GM18907 (cell line): ENCODE measurements at regions not wholly inside any gene's neighbourhood (a gene's known extent, or its start where the extent isn't known, plus 50 kb on each side); places are given as distances from the start of the nearest gene placed in this dataset.
"Not testable (repeated sequence)": the region's sequence is repeated elsewhere in the genome, so short reads cannot be mapped to it uniquely, and the experiment has no call there.

ENCODE experiments used
- ATAC-seq: cut with Tn5 transposase; IDR thresholded peaks from one replicate; pipeline ENCODE4 v1.9.1; 2021; ENCODE audit warnings: mild to moderate bottlenecking, moderate library complexity; ENCODE audit not compliant: unreplicated experiment

DNA sequence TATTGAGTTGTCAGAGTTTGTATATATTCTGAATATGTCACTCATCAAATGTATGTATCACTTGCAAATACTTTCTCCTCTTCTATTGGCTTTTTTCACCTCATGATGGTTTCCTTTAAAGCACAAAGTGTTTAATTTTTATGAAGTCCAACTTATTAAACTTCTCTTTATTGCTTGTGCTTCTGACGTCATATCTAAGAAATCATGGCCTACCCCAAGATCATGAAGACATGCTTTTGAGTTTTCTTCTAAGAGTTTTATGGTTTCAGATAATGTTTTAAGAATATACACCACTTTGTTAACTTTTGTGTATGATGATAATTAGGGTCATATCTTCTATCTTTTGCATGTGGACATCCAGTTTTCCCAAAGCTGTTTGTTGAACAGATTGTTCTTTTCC, 417.2 kb upstream of the ATP10A start:
- no peak for ATAC-seq

DNA sequence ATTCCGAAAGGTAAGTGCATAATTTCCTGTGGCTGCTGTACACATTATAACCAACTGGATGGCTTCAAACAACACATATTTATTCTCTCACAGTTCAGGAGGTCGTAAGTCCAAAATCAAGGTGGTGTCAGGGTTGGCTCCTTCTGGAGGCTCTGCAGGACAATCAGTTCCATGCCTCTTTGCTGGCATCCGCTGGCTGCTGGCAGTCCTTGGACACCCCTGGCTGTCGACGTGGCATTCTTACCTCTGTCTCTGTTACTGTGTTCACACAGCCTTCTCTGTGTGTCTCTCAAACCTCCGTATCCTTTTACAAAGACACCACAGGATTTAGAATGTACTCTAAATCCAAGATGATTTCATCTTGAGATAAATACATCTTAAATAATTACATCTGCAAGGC, 398.8 kb upstream of the ATP10A start:
- no peak for ATAC-seq

DNA sequence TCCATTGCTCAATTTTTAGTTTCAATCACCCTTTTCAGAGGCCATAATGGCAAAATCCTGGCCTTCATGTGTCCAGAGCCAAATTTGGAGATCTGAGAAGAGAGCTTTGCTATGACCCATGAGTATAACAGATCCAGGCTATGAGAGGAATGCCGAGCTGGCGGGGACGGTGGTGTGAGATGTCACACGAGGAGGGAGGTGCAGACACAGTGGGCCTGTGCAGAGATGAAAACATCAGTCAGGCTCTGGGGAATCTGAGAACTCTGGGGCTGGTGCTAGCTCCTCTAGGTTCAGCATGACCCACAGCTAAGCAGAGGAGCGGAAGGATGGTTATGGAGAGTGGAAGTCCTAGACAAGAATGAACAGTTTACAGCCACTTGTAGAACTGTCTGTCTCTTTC, 398.3 kb upstream of the ATP10A start:
- no peak for ATAC-seq

DNA sequence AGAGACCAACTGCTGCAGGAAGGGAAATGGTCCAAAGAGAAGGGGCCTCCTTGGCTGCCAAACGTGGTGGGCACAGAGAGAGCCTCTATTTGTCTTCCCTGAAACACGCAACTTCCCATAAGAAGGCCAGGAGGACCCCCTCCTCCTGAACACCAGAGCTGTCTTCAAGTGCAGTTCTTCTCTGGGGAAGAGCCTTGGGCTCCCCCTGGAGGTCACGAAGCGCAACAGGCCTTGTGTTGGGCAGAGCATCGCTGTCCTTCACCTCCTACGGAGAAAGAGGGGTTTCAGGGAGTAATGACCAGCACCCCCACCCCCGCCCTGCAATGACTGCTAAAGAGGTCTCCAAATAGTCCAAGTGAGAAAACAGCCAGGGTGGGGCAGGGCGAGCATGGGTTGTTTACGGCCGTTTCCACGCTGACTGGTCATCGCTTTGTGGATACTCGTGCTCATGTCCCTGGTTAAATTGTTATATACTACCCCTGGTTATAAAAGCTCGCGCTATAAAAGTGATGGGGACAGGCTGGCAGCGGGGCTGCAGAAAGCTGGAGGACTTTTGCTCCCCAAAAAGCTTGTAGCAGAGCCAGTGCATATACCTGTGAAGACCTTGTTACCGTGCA, 397.5 kb upstream of the ATP10A start:
- no peak for ATAC-seq

DNA sequence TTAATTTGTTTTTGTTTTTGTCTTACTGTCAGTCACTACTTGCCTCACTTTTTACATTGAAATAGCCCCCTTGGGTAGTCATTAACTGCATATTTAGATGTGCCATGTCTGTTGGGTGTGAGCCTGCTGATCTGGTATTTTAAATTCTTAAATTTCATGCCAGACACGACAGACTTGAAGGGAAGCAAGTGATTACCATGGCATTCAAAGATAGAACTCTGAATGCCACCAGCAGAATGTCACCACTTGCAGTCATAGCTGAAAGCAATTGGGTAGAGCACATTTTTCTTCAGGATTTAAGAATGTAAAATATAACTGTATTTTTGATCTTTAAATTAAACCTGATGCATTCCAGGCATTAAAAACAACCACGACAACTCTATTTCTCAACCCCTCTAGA, 396.5 kb upstream of the ATP10A start:
- ATAC-seq = no peak

DNA sequence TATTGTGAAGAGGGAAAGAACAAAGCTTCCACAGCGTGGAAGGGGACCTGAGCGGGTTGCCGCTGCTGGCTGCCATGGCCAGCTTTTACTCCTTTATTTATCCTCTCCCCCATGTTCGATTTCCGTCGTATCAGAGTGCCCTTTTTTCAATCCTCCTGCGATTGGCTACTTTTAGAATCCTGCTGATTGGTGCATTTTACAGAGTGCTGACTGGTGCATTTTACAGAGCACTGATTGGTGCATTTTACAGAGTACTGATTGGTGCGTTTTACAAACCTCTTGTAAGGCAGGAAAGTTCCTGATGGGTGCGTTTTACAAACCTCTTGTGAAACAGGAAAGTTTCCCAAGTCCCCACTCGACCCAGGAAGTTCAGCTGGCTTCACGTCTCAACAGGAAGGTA, 381.7 kb upstream of the ATP10A start:
- not testable (repeated sequence) for ATAC-seq

DNA sequence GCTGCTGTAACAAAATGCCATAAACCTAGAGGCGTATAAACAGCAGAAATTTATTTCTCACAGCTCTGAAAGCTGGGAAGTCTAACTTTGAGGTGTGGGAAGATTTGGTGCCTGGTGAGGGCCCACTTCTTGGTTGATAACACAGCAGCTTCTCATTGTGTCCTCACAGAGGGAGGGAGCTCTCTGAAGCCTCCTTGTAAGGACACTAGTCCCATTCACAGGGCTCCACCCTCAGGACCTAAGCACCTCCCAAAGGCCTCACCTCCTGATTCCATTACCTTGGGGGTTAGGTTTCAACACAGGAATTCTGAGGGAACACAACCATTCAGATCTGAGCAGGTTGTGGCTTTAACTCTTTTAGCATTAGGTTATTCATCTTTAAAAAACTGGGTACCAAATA, 380.3 kb upstream of the ATP10A start:
- ATAC-seq = no peak

DNA sequence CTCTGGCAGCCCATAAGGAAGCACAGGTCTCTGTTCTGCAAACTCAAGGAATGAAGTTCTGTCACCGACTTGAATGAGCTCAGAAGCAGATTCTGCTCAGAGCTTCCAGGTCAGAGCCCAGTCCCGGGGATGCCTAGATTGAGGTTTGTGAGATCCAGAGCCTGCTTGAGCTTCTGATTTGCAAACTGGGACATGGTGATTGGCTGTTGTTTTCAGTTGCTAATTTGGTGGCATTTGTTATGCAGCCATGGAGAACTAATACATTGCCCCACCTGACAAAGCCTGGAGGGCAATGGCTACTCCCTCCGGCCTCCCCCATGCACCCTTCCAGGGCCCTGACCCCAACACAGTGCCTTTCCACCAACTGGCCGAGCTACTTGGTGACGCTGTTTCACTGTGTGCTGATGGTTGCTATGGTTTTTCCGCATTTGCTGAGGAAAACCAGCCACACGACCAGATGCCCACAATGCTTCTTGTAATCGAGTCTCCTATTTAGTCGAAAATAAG, 379.5 kb upstream of the ATP10A start:
- no peak for ATAC-seq

DNA sequence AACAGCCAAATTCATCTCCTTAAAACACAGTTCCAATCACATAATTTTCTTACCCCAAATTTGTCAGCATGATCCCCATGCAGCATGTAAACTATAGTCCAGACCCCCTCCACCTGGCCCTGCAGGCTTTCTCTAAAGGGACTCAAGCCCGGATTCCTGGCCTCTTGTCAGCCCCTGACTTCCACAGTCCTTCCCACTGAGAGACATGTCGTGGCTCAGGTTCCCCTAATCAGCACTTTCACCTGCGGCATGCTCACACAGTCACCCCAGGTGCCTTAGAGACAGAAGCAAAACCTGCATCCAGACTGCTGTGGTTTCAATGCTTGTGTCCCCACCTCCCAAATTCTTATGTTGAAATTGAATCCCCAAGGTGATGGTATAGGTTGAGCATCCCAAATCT, 372.7 kb upstream of the ATP10A start:
- ATAC-seq = no peak

DNA sequence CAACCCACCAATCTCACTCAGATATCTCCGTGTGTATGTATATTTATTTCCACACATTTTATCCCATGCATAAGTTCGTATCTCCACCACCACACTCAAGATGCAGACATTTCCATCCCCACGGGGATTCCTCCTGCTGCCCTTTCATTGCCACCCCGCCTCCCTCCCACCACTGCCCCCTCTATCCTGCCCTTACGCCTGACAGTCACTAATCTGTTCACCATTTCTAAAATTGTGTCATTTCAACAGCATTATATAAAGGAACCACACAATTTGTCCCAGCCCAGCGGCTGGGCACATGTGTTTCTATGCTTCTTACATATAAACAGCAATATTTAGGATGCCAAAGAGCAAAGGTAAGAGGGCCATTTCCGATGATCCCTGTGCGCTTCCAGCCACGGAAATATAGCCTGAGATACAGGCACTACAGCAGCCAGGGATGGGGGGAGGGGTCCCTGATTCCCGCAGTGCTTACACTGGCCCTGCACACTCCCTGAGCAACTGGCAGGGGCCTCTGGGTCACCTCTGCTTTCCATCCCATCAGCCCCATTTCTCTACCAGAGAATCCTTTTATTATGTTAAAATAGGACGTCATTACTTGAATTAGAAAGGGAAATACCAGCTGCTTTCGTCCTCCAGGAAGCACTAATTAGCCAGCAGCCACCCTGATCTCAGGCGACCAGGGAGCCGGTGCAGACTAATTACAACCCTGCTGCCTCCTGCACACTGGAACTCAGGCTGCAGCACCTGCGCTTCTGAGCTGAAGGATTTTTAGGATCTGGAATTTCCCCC, 372.0 kb upstream of the ATP10A start:
- no peak for ATAC-seq

DNA sequence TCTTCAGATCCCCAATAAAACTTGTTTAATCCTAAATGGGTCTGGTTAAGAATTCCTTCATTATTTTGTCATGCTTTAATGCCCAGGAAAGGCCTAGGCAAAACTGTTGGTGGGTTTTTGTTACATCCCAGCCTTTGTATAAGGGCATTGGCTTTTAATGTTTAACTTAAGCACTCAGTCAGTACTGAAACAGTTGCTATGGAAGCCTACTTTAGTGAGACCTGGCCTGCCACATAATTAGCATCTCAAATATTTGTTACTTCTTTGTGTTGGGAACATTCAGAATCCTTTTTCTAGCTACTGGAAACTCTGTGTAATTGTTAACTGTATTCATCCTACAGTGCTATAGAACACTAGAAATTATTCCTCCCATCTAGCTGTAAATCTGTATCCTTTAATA, 369.6 kb upstream of the ATP10A start:
- ATAC-seq = no peak

DNA sequence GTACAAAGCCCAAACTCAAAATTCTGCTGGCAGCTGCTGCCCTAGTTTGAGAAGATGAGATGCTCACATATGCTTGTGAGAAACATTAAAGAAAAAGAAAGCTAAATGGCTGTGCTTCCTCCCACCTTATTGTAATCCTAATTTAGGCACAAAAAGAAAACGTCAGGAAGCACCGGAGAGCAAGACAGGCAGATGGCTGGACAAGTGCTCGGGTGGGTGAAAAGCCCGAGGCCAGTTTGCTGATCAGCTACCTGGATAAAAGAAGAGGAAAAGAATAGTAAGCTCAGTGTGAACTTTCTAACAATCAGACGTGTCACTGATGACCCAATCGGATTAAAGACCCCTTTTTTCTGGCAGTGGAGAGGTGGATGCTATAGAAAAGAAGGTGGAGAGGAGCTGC, 368.0 kb upstream of the ATP10A start:
- no peak for ATAC-seq

DNA sequence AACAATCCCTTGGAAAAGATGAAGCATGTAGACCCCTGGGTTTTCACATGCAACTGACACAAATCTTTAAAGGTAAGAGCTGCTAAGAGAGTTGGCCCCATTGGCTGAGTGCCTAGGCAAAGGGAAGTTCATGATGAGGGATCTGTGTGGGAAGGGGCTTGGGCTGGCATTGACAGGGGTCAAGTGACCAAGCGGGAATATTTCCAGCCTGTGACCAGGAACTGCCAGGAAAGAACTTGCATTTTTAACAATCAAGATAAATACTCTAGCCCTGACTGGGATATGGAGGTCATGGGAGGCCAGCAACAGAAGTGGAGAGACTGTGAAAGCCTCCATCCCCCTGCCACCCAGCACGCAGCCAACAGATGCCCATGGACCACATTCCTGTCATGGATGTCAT, 361.1 kb upstream of the ATP10A start:
- ATAC-seq = no peak

DNA sequence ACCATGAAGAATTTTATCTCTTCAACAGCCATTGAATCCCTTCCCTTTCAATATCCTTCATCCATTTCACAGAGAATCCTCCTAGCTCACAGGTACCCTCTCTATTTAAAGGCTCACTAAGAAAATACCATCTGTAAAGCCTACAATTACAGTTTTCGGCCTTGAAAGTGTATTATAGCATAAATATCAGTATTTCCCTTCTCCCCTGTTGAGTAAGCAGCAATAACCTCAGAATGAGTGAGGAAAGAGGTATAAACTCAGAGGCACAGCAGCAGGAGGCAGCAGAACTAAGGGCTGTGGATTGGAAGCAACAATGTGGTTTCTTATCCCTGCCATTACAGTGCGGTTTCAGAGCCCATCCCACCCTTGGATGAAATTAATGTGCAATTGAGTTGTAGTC, 360.6 kb upstream of the ATP10A start:
- no peak for ATAC-seq

DNA sequence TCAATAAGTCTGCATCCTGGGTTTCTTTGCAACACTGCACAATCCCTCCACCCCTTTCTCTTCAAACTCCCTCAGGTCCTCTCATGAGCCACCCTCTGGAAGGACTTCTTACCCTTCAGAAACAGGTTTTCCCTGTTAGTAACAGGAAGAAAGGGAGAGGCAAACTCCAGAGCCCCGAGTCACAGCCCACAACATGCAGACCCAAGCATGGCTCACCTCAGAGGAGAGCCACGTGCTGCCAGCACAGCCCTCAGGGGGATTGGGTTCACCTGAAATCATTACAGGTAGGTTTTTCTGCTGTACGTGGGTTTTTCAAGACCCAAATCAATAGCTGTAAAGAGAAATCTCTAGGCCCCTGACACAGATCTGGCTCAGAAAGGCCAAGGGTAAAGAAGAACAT, 359.7 kb upstream of the ATP10A start:
- no peak for ATAC-seq

DNA sequence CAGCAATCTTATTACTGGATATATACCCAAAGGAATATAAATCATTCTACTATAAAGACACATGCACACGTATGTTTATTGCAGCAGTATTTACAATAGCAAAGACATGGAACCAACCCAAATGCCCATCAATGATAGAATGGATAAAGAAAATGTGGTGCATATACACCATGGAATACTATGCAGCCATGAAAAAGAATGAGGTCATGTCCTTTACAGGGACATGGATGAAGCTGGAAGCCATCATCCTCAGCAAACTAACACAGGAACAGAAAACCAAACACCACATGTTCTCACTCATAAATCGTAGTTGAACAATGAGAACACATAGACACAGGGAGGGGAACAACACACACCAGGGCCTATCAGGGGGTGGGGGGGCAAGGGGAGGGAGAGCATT, 353.9 kb upstream of the ATP10A start:
- ATAC-seq = not testable (repeated sequence)

DNA sequence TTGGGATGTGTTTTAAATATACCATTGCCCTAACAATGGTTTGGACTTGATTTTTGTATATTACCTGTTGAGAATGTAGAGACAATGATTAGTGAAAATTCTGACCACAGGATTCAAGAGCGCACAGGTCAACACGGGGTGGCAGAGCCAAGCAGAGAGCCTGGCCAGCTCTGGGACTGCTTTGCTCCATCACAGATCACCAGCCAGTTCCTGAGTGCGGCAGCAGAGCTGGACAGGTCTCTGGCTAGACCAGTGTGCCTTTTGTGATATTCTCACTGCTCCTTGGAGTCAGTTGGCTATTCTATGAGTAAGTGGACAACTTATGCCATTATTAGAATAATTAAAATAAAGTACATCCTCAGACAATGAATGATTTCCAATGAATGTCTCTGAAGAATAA, 351.2 kb upstream of the ATP10A start:
- ATAC-seq = no peak

DNA sequence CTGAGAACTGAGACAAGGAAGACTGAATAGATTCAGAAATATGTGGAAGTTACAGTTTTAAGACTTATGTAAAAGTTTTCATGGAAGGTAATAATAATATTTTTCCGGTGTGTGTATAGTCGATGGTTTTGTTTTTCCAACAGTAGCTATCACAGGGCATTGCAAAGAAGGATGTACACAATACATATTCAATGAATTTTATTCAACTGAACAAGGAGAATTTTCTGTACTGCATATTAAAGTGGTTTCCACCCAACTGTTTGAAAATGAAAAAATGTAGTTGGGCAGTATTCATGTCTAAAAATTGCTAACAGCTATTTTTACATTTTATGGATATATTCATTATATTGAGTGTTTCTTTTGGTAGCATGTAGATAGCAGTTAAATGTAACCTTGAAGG, 350.3 kb upstream of the ATP10A start:
- no peak for ATAC-seq

DNA sequence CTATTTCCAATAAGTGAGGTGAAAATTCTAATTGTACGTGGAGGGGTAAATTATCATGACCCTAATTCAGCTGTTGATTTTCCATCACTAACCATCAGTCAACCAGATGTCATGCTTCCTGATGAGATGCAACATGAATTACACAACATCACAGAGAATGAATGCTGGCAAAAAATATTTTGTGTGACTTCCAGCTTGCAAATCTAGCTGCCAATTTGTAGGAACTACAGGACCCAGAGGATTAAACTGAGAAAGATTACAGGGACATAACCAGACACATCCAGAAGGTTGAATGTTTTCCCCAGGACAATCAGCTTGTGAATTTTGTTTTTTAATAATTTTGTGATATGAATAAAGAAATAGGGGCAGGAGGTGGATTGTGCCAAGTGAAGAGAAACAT, 349.0 kb upstream of the ATP10A start:
- no peak for ATAC-seq

DNA sequence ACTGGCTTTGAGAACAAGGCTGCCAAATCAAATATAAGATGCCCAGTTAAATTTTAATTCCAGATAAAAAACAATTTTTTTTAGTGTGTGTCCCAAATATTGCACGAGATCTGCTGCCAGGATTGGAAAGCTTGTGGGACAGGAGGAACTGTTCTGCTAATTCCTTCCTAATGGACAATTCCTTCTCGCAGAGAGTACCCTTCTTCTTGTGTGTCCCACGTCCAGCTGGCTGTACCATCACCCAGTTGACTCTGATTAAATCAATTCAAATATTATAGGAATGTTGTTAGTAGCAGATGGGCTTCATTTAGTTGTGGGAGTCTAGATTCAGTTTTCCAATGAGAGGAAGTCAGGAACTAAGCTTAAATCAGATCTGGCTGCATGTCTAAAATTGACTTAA, 347.9 kb upstream of the ATP10A start:
- ATAC-seq = no peak

DNA sequence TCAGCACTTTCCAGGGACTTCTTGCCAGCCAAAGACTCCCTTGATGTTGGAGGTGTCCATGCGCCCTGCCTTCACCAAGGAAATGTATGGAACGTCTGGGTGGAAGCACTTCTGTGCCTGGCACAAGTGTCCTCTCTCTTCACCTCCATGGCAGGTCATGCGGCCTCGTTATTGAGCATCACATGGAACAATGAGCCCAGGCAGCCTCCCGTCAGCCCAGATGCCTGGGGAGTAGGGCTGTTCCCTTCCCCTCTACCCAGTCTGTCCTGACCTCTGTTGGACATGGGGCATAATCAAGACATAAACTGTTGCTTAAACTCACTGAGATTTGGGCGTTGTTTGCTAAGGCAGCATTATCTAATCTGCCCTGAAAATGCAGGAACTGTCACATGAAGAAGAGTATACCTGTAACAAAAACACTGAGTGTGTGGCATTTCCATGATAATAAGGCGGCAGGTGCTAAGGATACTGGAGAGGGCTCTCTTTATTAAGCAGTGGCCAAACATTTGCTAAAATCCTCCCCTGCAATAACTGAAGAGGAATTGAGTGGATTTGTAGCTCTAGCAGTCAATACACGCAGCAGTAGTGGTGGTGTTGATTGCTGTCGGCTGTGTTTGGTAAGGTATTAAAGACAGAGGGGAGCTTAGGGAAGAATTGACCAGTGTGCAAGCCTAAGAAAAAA, 338.2 kb upstream of the ATP10A start:
- no peak for ATAC-seq

DNA sequence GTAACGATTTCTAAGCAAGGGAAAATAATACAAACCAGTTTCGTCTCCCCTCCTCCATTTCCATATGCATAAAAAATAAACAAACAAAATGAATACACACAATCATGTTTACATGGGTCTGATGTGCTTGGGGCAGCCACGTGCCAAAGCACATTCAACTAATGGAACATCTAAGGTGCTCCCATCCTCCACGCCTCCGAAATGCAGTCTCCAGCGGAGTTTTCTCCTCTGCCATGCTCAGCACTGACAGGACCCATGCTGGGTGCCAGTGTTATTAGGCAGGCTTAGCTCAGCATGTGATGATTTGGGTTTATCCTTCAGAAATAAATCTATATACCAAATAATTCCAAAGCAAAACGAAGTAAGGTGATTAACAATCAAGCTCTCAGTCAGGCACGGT, 337.3 kb upstream of the ATP10A start:
- ATAC-seq = no peak
